ENCODE measurements at regions not wholly inside any gene's neighbourhood (a gene's known extent, or its start where the extent isn't known, plus 50 kb on each side); places are given as distances from the start of the nearest gene placed in this dataset.
"Not testable (repeated sequence)": the region's sequence is repeated elsewhere in the genome, so short reads cannot be mapped to it uniquely, and the experiment has no call there.

DNA sequence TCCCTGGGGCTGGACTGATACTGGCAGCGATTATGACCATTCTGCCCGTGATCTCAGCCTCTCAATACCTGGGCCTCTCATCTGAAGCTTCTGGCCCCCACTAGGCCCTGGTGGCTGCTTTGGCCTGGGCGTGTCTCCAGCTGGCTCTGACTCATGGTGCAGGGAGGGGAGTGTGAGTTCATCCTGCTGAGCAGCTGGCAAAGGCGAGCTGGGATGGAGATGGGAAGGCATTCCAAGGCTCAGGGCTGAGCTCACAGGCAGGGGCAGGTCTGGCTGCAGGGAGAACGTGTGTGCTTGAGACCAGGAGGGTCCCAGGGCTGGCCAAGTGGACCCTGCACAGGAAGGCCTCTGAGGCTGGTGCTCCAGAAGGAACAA lies 221.8 kb downstream of the TMEM121 start:
- Histone ChIP-seq H3K4me2 (no peak overlapping the region), H3K9ac (no peak overlapping the region), H3K27ac (no peak overlapping the region), H4K20me1 (ENCODE audit: insufficient read depth) (no peaks in the 10 kb centered on the region), H3K27me3 (ENCODE audit: insufficient read depth, low read depth) (no peaks in the 10 kb centered on the region), H2AFZ (ENCODE audit: low read depth) (no peak overlapping the region), H3K4me3 (IDR thresholded peaks at IDR 0.05; ENCODE audit: insufficient read depth, low read depth, low read length) (no peak overlapping the region), H3K36me3 (ENCODE audit: insufficient read depth) (no peaks in the 10 kb centered on the region), H3K4me1 (ENCODE audit: low read depth, poor library complexity, severe bottlenecking) (no peaks in the 10 kb centered on the region), H3K79me2 (ENCODE audit: insufficient read depth, low read depth) (no peaks in the 10 kb centered on the region)
- TF ChIP-seq, protein P1, sequence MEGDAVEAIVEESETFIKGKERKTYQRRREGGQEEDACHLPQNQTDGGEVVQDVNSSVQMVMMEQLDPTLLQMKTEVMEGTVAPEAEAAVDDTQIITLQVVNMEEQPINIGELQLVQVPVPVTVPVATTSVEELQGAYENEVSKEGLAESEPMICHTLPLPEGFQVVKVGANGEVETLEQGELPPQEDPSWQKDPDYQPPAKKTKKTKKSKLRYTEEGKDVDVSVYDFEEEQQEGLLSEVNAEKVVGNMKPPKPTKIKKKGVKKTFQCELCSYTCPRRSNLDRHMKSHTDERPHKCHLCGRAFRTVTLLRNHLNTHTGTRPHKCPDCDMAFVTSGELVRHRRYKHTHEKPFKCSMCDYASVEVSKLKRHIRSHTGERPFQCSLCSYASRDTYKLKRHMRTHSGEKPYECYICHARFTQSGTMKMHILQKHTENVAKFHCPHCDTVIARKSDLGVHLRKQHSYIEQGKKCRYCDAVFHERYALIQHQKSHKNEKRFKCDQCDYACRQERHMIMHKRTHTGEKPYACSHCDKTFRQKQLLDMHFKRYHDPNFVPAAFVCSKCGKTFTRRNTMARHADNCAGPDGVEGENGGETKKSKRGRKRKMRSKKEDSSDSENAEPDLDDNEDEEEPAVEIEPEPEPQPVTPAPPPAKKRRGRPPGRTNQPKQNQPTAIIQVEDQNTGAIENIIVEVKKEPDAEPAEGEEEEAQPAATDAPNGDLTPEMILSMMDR (conservative IDR thresholded peaks at IDR 0.05; ENCODE audit: low read depth, low read length) = no peak

DNA sequence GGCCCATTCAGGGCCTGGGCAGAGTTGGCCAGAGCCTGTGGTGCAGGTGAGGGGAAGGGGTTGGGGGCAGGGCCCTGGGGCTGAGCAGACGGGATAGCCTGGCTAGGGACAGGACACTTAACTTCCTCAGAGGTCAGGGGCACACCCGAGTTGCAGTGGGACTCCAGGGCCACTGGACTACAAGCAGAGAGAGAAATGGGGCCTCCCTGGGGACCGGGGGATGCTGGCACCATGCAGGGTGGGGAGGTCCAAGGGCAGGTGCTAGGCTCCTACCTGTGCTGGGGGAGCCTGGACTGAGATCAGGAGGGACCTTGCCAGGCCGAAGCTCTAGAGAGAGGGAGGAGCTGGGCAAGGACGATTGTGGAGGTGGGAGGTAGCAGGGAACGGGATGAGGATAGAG lies 222.3 kb downstream of the TMEM121 start:
- H3K27ac ChIP-seq; H3K27me3 ChIP-seq (ENCODE audit: insufficient read depth, low read depth); H3K79me2 ChIP-seq (ENCODE audit: insufficient read depth, low read depth); H2AFZ ChIP-seq (ENCODE audit: low read depth); H3K4me2 ChIP-seq; H4K20me1 ChIP-seq (ENCODE audit: insufficient read depth); H3K9ac ChIP-seq; H3K36me3 ChIP-seq (ENCODE audit: insufficient read depth); H3K4me3 ChIP-seq (IDR thresholded peaks at IDR 0.05; ENCODE audit: insufficient read depth, low read depth, low read length); H3K4me1 ChIP-seq (ENCODE audit: low read depth, poor library complexity, severe bottlenecking): not testable (repeated sequence)

DNA sequence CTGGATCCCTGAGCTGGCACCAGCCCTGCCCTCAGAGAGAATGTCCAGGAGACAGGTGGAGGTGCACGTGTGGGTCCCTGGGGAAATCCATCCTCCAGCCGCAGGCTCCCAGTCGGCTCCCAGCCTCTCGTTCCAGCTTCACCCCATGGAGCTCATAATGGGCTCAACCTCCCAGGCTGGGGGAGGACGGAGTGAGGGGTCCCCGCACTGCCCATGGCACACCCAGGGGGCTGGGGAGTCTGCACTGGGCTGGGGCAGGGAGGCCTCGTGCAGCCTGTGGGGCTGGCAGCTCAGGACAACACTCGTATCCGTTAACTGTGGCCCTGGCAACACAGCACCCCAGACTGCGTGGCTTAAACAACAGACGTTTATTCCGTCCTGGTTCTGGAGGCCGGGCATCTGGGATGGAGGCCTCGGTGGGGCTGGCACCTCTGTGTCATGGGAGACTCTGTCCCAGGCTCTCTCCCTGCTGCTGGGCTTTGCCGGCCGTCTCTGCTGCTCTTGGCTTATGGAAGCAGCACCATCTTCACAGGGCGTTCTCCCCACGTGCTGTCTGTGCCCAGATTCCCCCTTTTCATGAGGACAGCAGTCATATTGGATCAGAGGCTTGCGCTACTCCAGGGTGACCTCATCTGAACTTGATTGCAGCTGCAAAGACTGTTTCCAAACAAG lies 223.6 kb downstream of the TMEM121 start:
- not testable (repeated sequence) for H3K27ac ChIP-seq; H3K79me2 ChIP-seq (ENCODE audit: insufficient read depth, low read depth); H2AFZ ChIP-seq (ENCODE audit: low read depth); H4K20me1 ChIP-seq (ENCODE audit: insufficient read depth); H3K36me3 ChIP-seq (ENCODE audit: insufficient read depth); H3K4me2 ChIP-seq; H3K27me3 ChIP-seq (ENCODE audit: insufficient read depth, low read depth); H3K4me3 ChIP-seq (IDR thresholded peaks at IDR 0.05; ENCODE audit: insufficient read depth, low read depth, low read length); H3K9ac ChIP-seq; H3K4me1 ChIP-seq (ENCODE audit: low read depth, poor library complexity, severe bottlenecking)

DNA sequence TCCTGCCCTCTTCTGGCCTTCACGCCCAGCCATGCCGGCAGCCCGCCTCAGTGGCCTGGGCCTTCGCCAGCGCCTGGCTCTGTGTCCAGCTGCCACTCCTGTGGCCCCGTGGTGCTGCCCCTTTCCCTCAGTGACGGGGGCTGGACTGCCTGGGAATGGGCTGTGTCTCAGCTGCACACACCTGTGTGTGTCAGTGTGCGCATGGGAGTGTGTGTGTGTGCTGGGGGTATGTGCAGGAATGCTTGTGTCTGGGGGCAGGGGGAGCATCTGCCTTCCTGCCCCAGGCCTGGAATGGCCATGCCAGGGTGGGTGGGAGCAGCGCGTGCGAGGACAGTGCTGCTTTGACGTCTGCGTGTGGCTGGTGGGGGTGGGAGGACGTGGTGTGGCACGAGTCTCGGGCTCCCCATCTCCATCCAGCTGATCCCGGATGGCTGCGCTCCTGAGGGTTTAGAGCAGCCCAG lies 224.9 kb downstream of the TMEM121 start:
- H3K27me3 ChIP-seq (ENCODE audit: insufficient read depth, low read depth); H3K4me1 ChIP-seq (ENCODE audit: low read depth, poor library complexity, severe bottlenecking); H3K4me3 ChIP-seq (IDR thresholded peaks at IDR 0.05; ENCODE audit: insufficient read depth, low read depth, low read length); H3K79me2 ChIP-seq (ENCODE audit: insufficient read depth, low read depth); H3K9ac ChIP-seq; H2AFZ ChIP-seq (ENCODE audit: low read depth); H4K20me1 ChIP-seq (ENCODE audit: insufficient read depth); H3K4me2 ChIP-seq; H3K27ac ChIP-seq; H3K36me3 ChIP-seq (ENCODE audit: insufficient read depth): not testable (repeated sequence)

DNA sequence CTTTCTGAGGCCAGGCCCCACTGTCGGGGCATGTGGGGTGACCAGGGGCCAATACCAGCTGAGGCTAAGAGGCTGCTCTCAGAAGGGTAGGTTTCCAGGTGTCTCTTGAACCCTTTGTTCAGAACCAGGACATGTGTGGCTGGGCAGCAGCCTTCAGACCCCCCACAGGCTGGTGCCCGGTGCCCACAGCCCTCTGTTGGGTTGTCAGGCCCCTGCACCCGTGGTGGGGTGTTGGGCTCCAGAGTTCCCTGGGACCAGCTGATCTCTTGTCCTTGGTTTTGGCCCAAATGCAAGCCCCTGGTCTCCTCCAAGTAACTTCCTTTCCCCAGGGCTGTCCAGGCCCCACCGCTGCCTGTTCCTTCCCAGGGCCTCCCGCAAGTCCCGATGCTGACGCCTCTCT lies 226.0 kb downstream of the TMEM121 start:
- H4K20me1 ChIP-seq (ENCODE audit: insufficient read depth); H3K27ac ChIP-seq; H3K36me3 ChIP-seq (ENCODE audit: insufficient read depth); H3K79me2 ChIP-seq (ENCODE audit: insufficient read depth, low read depth); H2AFZ ChIP-seq (ENCODE audit: low read depth); H3K9ac ChIP-seq; H3K4me3 ChIP-seq (IDR thresholded peaks at IDR 0.05; ENCODE audit: insufficient read depth, low read depth, low read length); H3K4me1 ChIP-seq (ENCODE audit: low read depth, poor library complexity, severe bottlenecking); H3K4me2 ChIP-seq; H3K27me3 ChIP-seq (ENCODE audit: insufficient read depth, low read depth): not testable (repeated sequence)

DNA sequence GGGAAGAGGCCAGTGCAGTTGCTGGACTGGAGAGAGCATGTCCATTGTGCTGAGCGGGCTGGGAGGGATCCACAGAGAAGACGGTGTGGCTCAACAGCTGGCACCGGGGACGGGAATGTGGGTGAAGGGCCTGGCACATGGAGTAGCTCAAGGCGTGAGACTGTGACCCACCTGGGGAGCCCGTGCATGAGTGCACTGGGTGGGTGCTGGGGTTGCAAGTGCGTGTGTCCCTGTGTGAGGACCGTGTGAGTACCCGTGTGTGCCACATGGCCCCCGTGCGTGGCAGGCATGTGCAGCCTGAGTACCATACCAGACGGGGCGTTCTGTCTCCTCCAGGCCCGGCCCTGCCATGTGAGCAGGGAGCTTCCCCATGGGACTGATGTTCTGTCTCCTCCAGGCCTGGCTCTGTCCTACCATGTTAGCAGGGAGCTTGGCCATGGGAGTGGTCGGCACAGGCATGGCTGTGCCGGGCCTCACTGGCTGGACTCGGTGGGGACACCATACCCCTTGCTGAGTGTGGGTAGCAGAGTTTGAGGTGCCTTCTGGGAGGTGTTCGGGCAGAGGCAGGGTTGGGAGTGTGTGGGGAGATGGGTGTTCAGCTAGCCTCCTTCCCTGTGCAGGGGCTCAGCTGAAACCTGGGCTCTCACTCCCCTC lies 234.4 kb downstream of the TMEM121 start:
- H3K79me2 ChIP-seq (ENCODE audit: insufficient read depth, low read depth) = no peaks in the 10 kb centered on the region
- no peak overlapping the region for H2AFZ ChIP-seq (ENCODE audit: low read depth)
- TF ChIP-seq, protein P1 (conservative IDR thresholded peaks at IDR 0.05; ENCODE audit: low read depth, low read length) = no peak
- H4K20me1 ChIP-seq (ENCODE audit: insufficient read depth) = no peaks in the 10 kb centered on the region
- H3K4me1 ChIP-seq (ENCODE audit: low read depth, poor library complexity, severe bottlenecking) = no peaks in the 10 kb centered on the region
- H3K9ac ChIP-seq = no peak overlapping the region
- H3K27me3 ChIP-seq (ENCODE audit: insufficient read depth, low read depth) = no peaks in the 10 kb centered on the region
- no peak overlapping the region for H3K4me3 ChIP-seq (IDR thresholded peaks at IDR 0.05; ENCODE audit: insufficient read depth, low read depth, low read length)
- no peaks in the 10 kb centered on the region for H3K36me3 ChIP-seq (ENCODE audit: insufficient read depth)
- H3K4me2 ChIP-seq = no peak overlapping the region
- no peak overlapping the region for H3K27ac ChIP-seq

DNA sequence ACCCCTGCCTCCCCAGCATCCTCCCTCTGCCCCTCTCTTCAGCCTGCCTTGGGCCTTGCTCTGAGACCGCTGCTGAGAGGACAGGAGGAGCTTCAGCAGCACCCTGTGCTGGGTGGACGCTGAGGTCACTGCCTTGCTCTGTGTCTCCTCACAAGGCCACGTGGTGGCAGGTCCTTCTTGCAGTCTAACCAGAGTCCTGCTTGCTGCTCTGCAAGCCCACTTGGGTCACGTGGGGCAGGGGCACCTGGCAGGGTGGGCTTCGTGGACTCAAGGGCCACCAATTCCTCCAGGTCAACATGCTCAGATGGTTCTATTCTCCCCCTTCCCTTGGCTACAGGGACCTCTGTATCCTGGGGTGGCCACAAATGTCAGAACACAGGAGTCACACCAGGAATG lies 235.0 kb downstream of the TMEM121 start:
- H2AFZ ChIP-seq (ENCODE audit: low read depth); H4K20me1 ChIP-seq (ENCODE audit: insufficient read depth); H3K27ac ChIP-seq; H3K4me2 ChIP-seq; H3K36me3 ChIP-seq (ENCODE audit: insufficient read depth); H3K79me2 ChIP-seq (ENCODE audit: insufficient read depth, low read depth); H3K4me1 ChIP-seq (ENCODE audit: low read depth, poor library complexity, severe bottlenecking); H3K4me3 ChIP-seq (IDR thresholded peaks at IDR 0.05; ENCODE audit: insufficient read depth, low read depth, low read length); H3K27me3 ChIP-seq (ENCODE audit: insufficient read depth, low read depth); H3K9ac ChIP-seq: not testable (repeated sequence)
